Activated T-cell treated with anti-CD3 and anti-CD28 coated beads, Interleukin-2, amount 50 U/mL, for 24 hours (primary cell): ENCODE measurements at regions not wholly inside any gene's neighbourhood (a gene's known extent, or its start where the extent isn't known, plus 50 kb on each side); places are given as distances from the start of the nearest gene placed in this dataset.
"Not testable (repeated sequence)": the region's sequence is repeated elsewhere in the genome, so short reads cannot be mapped to it uniquely, and the experiment has no call there.

Experiments
- DNase-seq: peaks from one replicate; pipeline ENCODE4 v3.0.0-alpha.2; 2020
- H3K27ac Mint-ChIP-seq: 2 replicates; pipeline ENCODE4 v1.8.0; 2020; ENCODE audit warnings: mild to moderate bottlenecking, mixed read lengths
- H3K27me3 Mint-ChIP-seq: 2 replicates; pipeline ENCODE4 v1.8.0; 2020; ENCODE audit warnings: mixed read lengths
- H3K36me3 Mint-ChIP-seq: 2 replicates; pipeline ENCODE4 v1.8.0; 2020; ENCODE audit warnings: low read depth, mixed read lengths
- H3K4me1 Mint-ChIP-seq: 2 replicates; pipeline ENCODE4 v1.8.0; 2020; ENCODE audit warnings: low read depth, mixed read lengths
- H3K4me3 Mint-ChIP-seq: 2 replicates; pipeline ENCODE4 v1.8.0; 2020; ENCODE audit warnings: mild to moderate bottlenecking, moderate library complexity, mixed read lengths
- H3K9me3 Mint-ChIP-seq: 2 replicates; pipeline ENCODE4 v1.8.0; 2020; ENCODE audit warnings: mixed read lengths

DNA sequence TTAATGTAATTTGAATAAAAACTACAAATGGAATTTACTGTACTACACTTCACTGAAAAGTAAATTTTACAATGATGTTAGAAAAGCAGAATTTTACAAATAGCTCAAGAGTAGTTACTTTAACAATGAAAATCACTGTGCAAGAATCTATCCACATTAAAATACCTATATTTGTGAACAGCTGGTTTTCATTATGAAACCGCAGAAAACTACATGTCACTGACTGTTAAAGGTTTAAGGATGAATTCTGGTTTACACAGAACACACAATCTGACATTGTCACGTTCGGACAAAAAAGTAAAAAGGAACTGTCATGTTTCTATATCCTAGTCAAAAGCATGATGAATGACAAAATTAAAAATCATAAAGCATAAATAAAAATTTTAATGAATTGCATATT lies 415.3 kb upstream of the PRKCQ start:
- H3K27me3 Mint-ChIP-seq, result peaks cover 6% of the 10 kb centered on the region
- no peaks in the 10 kb centered on the region for H3K9me3 Mint-ChIP-seq
- no peak for DNase-seq
- H3K27ac Mint-ChIP-seq, result no peak overlapping the region
- no peak overlapping the region for H3K4me3 Mint-ChIP-seq
- no peaks in the 10 kb centered on the region for H3K36me3 Mint-ChIP-seq
- H3K4me1 Mint-ChIP-seq, result peaks cover 4% of the 10 kb centered on the region

DNA sequence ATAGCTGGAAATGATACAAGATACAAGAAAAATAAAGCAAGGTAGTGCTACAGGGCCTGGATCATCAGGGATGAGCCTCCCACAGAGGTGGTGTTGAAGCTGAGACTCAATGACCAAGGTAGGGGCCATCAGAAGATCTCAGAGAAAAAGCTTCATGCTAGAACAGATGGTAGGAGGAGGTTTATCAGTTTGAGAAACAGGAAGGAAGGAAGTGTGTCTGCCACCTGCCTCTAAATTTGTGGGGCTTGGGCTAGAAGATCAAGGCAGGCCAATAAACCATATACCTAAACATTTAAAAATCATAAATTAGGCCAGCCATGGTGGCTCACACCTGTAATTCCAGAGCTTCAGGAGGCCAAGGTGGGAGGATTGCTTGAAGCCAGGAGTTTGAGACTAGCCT lies 410.8 kb upstream of the PRKCQ start:
- no peak overlapping the region for H3K4me3 Mint-ChIP-seq
- no peak overlapping the region for H3K27ac Mint-ChIP-seq

DNA sequence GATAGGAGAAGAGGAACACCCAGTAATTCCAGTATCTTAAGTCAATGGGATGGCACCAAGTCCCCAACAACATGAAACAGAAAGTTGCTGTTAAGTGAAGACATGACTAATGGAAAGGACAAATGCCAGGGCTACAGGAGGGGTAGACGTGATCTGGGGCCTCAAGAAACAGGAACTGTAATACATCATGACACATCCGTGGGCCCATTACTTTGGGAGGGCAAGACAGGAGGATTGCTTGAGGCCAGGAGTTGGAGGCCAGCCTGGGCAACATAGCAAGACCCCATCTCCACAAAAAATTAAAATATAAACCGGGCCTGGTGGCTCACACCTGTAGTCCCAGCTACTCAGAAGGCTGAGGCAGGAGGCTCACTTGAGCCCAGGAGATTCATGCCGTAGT lies 408.6 kb upstream of the PRKCQ start:
- no peak overlapping the region for H3K4me3 Mint-ChIP-seq
- H3K4me1 Mint-ChIP-seq, result peaks cover 9% of the 10 kb centered on the region
- no peaks in the 10 kb centered on the region for H3K27me3 Mint-ChIP-seq
- H3K27ac Mint-ChIP-seq, result no peak overlapping the region
- H3K9me3 Mint-ChIP-seq, result no peaks in the 10 kb centered on the region
- H3K36me3 Mint-ChIP-seq, result no peaks in the 10 kb centered on the region
- DNase-seq, result no peak

More for the DNA sequence above, 410.8 kb upstream of the PRKCQ start:
- H3K36me3 Mint-ChIP-seq, result no peaks in the 10 kb centered on the region
- H3K4me1 Mint-ChIP-seq, result peaks cover 9% of the 10 kb centered on the region
- no peaks in the 10 kb centered on the region for H3K27me3 Mint-ChIP-seq
- no peak for DNase-seq
- H3K9me3 Mint-ChIP-seq, result no peaks in the 10 kb centered on the region

DNA sequence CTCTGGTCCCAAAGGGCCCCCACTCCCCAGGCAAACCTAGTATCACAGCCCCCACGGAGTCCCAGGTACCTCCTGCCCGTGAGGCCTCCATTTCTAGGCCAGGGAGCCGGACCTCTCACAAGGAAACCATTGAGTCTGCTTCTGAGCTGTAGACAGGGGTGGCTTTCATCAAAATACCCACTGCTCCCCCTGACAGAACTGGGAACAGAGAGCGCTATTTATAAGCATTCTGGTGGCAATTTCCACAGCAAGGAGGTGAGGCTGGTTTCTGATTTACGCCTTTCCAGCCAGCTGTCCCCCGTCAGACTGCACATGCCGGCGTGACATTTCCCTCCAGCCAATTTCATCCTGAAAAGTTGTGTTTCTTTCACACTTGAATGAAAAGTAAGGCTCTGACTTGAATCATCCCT lies 407.5 kb upstream of the PRKCQ start:
- no peaks in the 10 kb centered on the region for H3K36me3 Mint-ChIP-seq
- no peak overlapping the region for H3K27ac Mint-ChIP-seq
- no peaks in the 10 kb centered on the region for H3K9me3 Mint-ChIP-seq
- no peaks in the 10 kb centered on the region for H3K27me3 Mint-ChIP-seq
- H3K4me1 Mint-ChIP-seq, result peaks cover 9% of the 10 kb centered on the region
- no peak for DNase-seq
- no peak overlapping the region for H3K4me3 Mint-ChIP-seq

DNA sequence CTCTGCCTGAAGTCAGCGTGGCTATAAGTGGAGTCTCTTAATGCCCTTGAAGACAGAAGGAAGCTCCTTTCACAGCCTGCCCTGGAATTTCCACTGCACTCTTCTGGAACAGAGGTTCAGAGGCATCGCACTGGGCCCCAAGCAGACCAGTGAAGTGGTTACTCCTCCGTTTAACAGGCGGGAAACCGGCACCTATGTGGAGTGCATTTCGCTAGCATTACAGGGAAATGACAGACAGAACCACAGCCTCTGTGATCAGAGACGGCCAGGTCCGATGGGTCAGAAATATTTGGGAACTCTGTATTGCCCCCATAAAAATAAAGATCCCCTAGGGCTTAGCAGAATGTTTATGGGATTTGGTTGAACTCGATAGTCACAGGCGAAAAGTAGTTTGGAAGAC lies 406.9 kb upstream of the PRKCQ start:
- Mint-ChIP-seq H3K27ac (no peak overlapping the region), H3K36me3 (no peaks in the 10 kb centered on the region)
- DNase-seq, result no peak

DNA sequence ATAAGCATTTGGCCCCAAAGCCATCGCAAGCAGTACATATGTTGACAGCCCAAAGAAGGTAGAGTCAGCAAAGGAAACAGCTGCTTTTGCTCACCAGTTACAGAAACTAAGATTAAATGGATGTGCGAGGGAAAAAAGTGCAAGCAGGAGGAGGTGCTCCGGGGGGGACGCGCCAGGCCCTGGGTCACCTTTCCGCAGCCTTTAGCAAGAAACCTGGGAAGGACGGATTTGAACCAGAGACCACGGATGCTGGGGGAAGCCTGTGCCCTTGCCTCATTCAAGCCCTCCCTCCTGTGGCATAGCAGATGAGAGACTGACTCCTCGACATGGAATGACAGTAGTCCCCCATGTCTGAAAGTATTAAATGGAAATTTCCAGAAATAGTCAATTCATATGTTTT lies 405.6 kb upstream of the PRKCQ start:
- H3K4me1 Mint-ChIP-seq, result peaks cover 6% of the 10 kb centered on the region
- H3K4me3 Mint-ChIP-seq, result no peak overlapping the region
- H3K27me3 Mint-ChIP-seq, result no peaks in the 10 kb centered on the region
- DNase-seq, result no peak
- H3K27ac Mint-ChIP-seq, result no peak overlapping the region
- H3K36me3 Mint-ChIP-seq, result no peaks in the 10 kb centered on the region
- no peaks in the 10 kb centered on the region for H3K9me3 Mint-ChIP-seq

More for the DNA sequence above, 406.9 kb upstream of the PRKCQ start:
- Mint-ChIP-seq H3K27me3 (no peaks in the 10 kb centered on the region), H3K4me3 (no peak overlapping the region), H3K9me3 (no peaks in the 10 kb centered on the region), H3K4me1 (peaks cover 9% of the 10 kb centered on the region)

DNA sequence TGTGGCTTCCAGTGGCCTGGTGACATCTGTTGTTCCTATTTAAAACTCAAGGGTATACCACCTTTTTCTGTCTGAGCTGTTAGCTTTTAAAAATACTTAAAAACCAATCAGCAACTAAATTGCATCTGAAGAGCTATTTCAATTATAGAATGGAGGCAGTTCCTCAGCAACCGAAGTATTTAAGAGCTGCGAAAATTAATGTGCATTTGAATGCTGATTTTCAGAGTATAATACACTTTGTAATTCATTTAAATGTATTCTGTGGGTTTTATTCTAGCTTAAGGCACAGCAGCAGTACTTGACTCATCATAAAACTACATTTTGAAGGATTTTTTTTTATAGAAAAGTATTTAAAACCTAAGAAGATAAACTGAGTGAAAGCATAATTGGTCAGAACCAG lies 404.9 kb upstream of the PRKCQ start:
- Mint-ChIP-seq H3K27me3 (no peaks in the 10 kb centered on the region), H3K4me1 (peaks cover 5% of the 10 kb centered on the region), H3K27ac (no peak overlapping the region), H3K9me3 (no peaks in the 10 kb centered on the region), H3K4me3 (no peak overlapping the region), H3K36me3 (no peaks in the 10 kb centered on the region)
- no peak for DNase-seq

DNA sequence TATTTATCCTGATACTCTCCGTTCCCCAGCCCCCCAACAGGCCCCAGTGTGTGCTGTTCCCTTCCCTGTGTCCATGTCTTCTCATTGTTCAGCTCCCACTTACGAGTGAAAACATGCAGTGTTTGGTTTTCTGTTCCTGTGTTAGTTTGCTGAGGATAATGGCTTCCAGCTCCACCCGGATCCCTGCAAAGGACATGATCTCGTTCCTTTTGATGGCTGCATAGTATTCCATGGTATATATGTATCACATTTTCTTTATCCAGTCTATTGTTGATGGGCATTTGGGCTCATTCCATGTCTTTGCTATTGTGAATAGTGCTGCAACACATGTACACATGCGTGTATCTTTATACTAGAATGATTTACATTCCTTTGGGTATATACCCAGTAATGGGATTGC lies 403.9 kb upstream of the PRKCQ start:
- DNase-seq, H3K36me3 Mint-ChIP-seq, H3K27me3 Mint-ChIP-seq, H3K27ac Mint-ChIP-seq, H3K4me3 Mint-ChIP-seq, H3K4me1 Mint-ChIP-seq, H3K9me3 Mint-ChIP-seq: not testable (repeated sequence)

DNA sequence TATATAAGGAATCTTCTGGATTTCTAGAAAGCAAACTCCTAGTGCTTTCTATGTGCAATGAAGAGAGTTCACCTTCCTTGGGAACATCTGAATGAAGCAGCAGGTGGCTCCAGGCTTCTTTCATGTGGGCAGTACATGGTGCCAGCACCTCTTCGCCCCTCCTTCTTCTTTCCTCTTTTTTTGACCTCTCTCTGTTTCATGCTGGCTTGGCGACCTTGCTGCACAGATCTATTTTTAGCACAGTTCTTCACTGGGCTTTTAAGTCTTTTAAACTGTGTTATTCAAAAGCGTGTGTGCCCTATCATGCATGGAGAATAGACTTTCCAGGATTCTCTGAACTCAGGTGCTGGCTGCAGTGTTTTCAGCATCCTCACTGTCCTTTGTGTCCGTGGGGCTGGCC lies 400.3 kb upstream of the PRKCQ start:
- no peaks in the 10 kb centered on the region for H3K9me3 Mint-ChIP-seq
- no peak for DNase-seq
- H3K4me1 Mint-ChIP-seq, result no peaks in the 10 kb centered on the region
- H3K27me3 Mint-ChIP-seq, result no peaks in the 10 kb centered on the region
- no peak overlapping the region for H3K4me3 Mint-ChIP-seq
- no peaks in the 10 kb centered on the region for H3K36me3 Mint-ChIP-seq
- no peak overlapping the region for H3K27ac Mint-ChIP-seq

DNA sequence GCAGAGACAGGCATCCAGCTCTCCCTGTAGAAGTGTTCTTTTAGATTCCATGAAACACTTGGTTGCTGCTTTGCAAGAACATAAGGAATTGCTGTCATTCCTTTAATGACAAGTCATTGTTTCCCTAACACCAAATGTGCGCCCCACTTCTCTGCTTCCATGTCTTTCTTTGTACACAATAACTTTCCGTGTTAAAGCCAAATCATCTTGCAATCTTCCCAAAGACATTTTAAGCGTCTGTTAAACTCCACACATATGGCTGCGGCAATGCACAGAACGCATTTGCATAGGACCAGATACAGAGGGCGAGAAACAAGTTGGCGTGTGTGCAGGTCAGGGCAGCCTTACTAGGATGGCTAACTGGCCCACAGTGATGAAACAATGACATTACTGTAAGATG lies 399.3 kb upstream of the PRKCQ start:
- H3K36me3 Mint-ChIP-seq, result no peaks in the 10 kb centered on the region
- no peak overlapping the region for H3K27ac Mint-ChIP-seq
- no peaks in the 10 kb centered on the region for H3K27me3 Mint-ChIP-seq
- peaks cover under 1% of the 10 kb centered on the region for H3K4me1 Mint-ChIP-seq
- no peak for DNase-seq
- H3K4me3 Mint-ChIP-seq, result no peak overlapping the region
- no peaks in the 10 kb centered on the region for H3K9me3 Mint-ChIP-seq

DNA sequence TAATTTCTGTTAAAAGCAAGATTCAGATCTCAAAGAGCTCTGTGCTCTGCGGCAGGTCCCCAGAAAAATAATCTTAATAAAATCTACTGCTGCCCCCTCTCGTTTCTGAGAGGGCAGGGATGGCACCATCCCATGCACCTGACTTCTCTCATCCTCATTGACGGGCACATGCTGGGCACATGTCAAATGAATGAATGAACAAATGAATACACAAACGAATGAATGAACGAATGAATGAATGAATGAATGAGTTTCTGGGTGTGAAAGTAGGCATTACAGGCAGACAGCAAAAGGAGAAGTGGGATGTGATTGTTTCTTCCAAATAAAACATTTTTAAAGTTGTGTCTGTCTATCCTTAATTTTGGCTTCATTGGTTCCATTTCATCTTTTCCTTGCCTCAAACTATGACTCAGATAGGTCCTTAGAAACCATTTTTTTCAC lies 398.1 kb upstream of the PRKCQ start:
- Mint-ChIP-seq H3K27me3 (no peaks in the 10 kb centered on the region), H3K9me3 (no peaks in the 10 kb centered on the region), H3K4me1 (peaks cover 8% of the 10 kb centered on the region), H3K27ac (no peak overlapping the region), H3K36me3 (no peaks in the 10 kb centered on the region), H3K4me3 (no peak overlapping the region)
- no peak for DNase-seq

DNA sequence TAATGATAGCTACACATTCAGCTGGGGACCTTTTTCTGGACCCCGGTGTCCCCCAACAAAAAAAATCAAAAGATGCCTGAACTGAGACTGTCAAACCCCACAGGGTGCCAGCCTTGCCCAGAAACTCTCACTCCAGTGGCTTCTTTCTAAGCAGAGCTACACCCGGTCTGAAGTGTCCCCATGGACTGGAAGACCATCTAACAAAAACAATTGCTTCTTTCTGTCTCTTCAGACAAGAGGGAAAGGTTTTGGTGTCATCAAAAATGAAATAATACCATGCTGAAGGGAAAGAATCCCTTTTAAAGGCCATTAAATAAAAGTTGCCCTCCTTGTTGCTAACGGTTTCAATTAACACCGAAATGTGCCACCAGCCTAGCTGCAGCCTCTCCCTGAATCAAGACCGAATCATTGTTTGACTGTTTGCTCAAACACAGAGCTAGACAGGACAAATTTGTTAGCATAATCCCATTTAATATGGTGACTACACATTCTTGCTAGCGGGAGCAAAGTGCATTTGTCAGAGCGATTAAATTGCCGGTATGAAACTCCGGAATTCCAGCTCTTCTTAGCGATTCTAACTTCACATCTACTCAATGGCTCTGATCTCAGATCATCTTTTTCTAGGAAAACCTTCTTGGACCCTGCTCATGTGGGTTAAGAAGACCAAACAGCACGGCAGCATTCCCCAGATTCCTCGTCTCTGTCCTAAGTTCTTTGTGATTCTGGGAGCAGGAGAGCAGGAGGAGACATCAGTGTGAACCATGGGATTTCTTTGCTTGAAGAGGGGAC lies 397.5 kb upstream of the PRKCQ start:
- Mint-ChIP-seq H3K4me3 (no peak overlapping the region), H3K27ac (no peak overlapping the region), H3K27me3 (no peaks in the 10 kb centered on the region), H3K36me3 (no peaks in the 10 kb centered on the region), H3K9me3 (no peaks in the 10 kb centered on the region), H3K4me1 (peaks cover 8% of the 10 kb centered on the region)
- no peak for DNase-seq

DNA sequence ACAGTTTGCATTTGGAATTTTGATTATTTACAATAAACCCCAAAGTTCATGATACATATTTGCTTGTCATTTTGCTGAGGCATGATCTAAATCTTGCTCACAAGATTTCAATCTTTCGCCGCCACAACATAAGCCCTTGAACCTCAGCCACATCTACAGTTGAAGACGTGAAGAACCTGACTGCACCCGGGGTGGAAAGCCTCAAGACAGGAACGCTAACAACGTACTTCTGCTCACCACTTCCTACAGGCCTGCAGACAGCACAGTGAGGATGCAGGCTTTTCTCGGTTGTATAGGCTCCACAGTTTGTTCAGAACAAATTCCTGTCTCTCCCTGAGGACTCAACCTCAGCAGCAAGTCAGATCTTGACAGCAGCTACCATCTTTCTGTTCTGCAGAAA lies 393.8 kb upstream of the PRKCQ start:
- H3K4me3 Mint-ChIP-seq, result no peak overlapping the region
- H3K36me3 Mint-ChIP-seq, result no peaks in the 10 kb centered on the region
- H3K27ac Mint-ChIP-seq, result no peak overlapping the region
- H3K27me3 Mint-ChIP-seq, result no peaks in the 10 kb centered on the region
- H3K9me3 Mint-ChIP-seq, result no peaks in the 10 kb centered on the region
- H3K4me1 Mint-ChIP-seq, result peaks cover 8% of the 10 kb centered on the region
- no peak for DNase-seq

DNA sequence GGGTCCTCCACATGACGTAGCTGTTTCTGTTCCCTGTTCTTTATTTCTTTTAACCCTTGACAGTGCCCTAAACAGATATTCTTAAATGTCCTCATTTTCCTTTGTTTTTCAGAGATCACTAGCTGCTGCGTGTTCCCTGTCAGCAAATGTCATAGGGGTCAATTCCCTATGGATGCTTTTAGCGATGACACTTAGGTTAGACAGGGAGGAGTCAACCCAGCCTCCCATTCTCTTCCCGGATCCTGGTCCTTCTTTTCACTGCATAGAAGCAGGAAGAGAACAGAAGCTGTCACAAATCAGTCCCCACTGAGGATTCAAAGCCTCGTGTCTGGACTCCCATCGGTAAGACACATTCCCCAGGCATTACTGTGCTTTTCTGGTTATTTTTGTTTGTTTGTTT lies 392.1 kb upstream of the PRKCQ start:
- Mint-ChIP-seq H3K27me3 (no peaks in the 10 kb centered on the region), H3K4me1 (peaks cover 8% of the 10 kb centered on the region), H3K9me3 (no peaks in the 10 kb centered on the region), H3K4me3 (no peak overlapping the region), H3K36me3 (no peaks in the 10 kb centered on the region), H3K27ac (no peak overlapping the region)
- no peak for DNase-seq

DNA sequence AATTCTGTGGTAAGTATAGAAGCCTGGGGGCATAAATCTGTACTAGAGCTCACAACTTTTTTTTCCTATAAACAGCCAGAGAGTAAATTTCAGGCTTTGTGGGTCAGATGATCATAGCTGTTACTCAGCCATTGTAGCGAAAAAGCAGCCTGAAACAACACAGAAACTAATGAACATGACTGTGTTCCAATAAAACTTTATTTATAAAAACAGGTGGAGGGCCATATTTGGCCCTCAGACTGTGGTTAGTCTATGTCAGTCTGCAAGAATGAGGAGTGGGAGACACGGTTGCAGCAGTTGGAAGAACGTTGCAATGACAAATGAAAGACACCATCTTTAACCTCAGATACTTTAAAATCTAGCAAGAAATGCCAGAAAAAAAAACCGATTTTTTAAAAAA lies 389.6 kb upstream of the PRKCQ start:
- Mint-ChIP-seq H3K36me3 (no peaks in the 10 kb centered on the region), H3K27ac (no peak overlapping the region), H3K27me3 (no peaks in the 10 kb centered on the region), H3K4me3 (no peak overlapping the region), H3K4me1 (peaks cover 8% of the 10 kb centered on the region), H3K9me3 (no peaks in the 10 kb centered on the region)
- no peak for DNase-seq

DNA sequence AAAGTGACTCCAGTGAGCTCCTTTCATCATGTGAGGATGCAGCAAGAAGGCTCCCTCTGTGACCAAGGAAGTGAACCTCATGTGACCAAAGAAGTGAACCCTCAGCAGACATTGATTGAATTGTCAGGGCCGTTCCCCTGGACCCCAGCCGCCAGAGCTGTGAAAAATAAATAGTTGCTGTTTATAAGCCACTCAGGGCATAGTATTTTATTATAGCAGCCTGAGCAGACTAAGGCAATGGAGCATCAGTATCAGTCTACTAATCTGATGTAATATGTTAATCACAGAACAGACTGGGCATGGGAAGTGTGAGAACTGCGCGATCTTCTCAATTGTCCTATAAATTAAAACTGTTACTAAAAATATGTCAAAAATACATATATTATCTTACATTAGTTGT lies 384.5 kb upstream of the PRKCQ start:
- Mint-ChIP-seq H3K9me3 (no peaks in the 10 kb centered on the region), H3K27me3 (no peaks in the 10 kb centered on the region), H3K36me3 (no peaks in the 10 kb centered on the region), H3K4me1 (peaks cover 3% of the 10 kb centered on the region), H3K27ac (no peak overlapping the region), H3K4me3 (no peak overlapping the region)
- DNase-seq, result no peak
